ENCODE measurements at regions not wholly inside any gene's neighbourhood (a gene's known extent, or its start where the extent isn't known, plus 50 kb on each side); places are given as distances from the start of the nearest gene placed in this dataset.

DNA sequence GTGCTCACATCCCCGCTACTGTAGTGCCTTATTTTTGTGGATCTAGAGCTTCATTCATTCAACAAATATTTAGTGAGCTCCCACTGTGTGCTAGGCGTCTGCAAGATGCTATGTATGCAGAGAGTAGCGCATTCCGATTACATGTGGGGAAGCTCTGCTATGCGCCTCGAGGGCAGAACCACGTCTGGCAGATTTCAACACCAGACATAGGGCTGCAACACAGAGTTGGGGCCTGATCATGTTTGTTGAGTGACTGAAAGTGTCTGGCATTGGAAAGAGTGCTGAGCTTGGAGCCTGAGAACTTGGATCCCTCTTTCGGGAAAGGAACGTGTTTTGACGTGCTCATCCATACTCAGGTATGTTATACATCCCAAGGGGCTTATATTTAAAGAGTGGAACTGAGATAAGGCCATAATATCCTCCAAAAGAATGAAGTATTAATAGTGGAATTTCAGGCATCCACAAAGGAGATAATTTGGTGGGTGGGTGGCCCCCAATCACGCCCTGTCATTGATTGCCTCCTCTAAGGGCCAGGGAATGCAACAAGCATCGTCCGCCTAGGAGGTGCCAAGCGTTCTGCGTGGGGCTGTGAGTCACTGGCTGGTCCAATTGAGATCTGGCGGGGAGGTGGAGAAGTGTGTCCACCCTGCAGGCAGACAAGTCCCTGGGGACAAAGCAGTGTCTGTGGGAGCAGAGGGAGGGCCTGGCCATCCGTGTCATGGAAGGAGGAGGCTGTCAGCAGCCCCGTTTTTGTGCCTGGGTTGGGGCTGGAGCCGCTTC lies 62.8 kb upstream of the ZBTB40 start:
- no peak overlapping the region for H3K9ac ChIP-seq (replicated peaks in 1 of 4; ENCODE audit: extremely low read depth in 1 of 4, low read depth in 3 of 4, low read length in 3 of 4)
- no peaks in the 10 kb centered on the region for H3K79me1 ChIP-seq (ENCODE audit: low read depth, low read length)
- peak overlapping the region; percentile 26; the same call in 1 of the 2 replicates for H2BK5ac ChIP-seq (ENCODE audit: low read depth, low read length)
- H4K91ac ChIP-seq (replicated peaks; ENCODE audit: insufficient read length, low read length) = no peak overlapping the region
- no peak overlapping the region for H2AK5ac ChIP-seq (ENCODE audit: low read depth, low read length)
- peak overlapping the region; percentile 55; the same call in 1 of the 2 replicates for H2BK12ac ChIP-seq (ENCODE audit: low read depth, low read length)
- peak overlapping the region; percentile 66; the same call in 1 of the 2 replicates for H2BK20ac ChIP-seq (ENCODE audit: low read length)
- ChIA-PET CTCF (ENCODE audit: partially characterized antibody) (interaction anchor here (0.6 to 2.8 kb wide), 12 partner anchors 15 to 286 kb away, joined by 3 to 14 read pairs (median 3); no protein-coding TSS in a partner anchor), POLR2A (ENCODE audit: partially characterized antibody) (no interaction called here)
- no peak overlapping the region for H3K27ac ChIP-seq (ENCODE audit: low read depth, low read length)
- H3K4me3 ChIP-seq (ENCODE audit: extremely low read depth in 1 of 4, insufficient read depth in 2 of 4, low read depth in 3 of 4, low read length in 4 of 4) = no peak overlapping the region
- H3K4me1 ChIP-seq (replicated peaks in 1 of 4; ENCODE audit: control insufficient read depth in 3 of 4, insufficient read depth in 4 of 4, low read length in 3 of 4) = peaks cover 0 to 5% (median 2%) of the 10 kb centered on the region in 4 experiments; a peak in 2 of 7 replicates
- FAIRE-seq (no peak), DNase-seq (ENCODE audit: low read depth in 1 of 2, low spot score in 2 of 2) (no peak)
- no peaks in the 10 kb centered on the region for H3K79me2 ChIP-seq (ENCODE audit: control insufficient read depth in 1 of 2, insufficient read depth in 2 of 2, low read length in 2 of 2)
- H4K20me1 ChIP-seq (replicated peaks in 1 of 2; ENCODE audit: control insufficient read depth in 1 of 2, insufficient read depth in 2 of 2, low read length in 2 of 2) = no peaks in the 10 kb centered on the region
- H3K23me2 ChIP-seq (ENCODE audit: low read depth, low read length) = no peaks in the 10 kb centered on the region
- no peak overlapping the region for H3K23ac ChIP-seq (ENCODE audit: insufficient read length)
- no peaks in the 10 kb centered on the region for H3K9me3 ChIP-seq (ENCODE audit: insufficient read depth in 2 of 2, low read depth in 1 of 2, low read length in 1 of 2)
- WGBS, 2 experiments (ENCODE audit: extremely low coverage in 1 of 2, insufficient coverage in 1 of 2, insufficient read length in 1 of 2, insufficient replicate concordance in 2 of 2, low coverage in 1 of 2, low lambda C conversion rate in 2 of 2, missing lambda C conversion rate in 1 of 2) = 81% methylated on average over 19 of the region's 19 CpGs; no CpG with 5 or more reads in 1 of the 2 experiments
- H3K27me3 ChIP-seq (replicated peaks in 1 of 4; ENCODE audit: control insufficient read depth in 3 of 4, extremely low read depth in 1 of 4, insufficient read depth in 3 of 4, low read length in 3 of 4) = no peaks in the 10 kb centered on the region
- H3K4ac ChIP-seq (replicated peaks; ENCODE audit: insufficient read length, low read depth, low read length) = no peak overlapping the region
- no peak overlapping the region for H3K56ac ChIP-seq (replicated peaks; ENCODE audit: insufficient read length, low read depth, low read length)
- no peak overlapping the region for H2BK120ac ChIP-seq (replicated peaks; ENCODE audit: low read depth, low read length)
- H2BK15ac ChIP-seq (ENCODE audit: low read length) = no peak overlapping the region
- TF ChIP-seq, protein P1, sequence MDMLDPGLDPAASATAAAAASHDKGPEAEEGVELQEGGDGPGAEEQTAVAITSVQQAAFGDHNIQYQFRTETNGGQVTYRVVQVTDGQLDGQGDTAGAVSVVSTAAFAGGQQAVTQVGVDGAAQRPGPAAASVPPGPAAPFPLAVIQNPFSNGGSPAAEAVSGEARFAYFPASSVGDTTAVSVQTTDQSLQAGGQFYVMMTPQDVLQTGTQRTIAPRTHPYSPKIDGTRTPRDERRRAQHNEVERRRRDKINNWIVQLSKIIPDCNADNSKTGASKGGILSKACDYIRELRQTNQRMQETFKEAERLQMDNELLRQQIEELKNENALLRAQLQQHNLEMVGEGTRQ (IDR thresholded peaks at IDR 0.05; ENCODE audit: low read length) = no peak
- TF ChIP-seq SIX5 (IDR thresholded peaks at IDR 0.05; ENCODE audit: low read depth, low read length) = no peak
- no peak for TF ChIP-seq SAP30 (IDR thresholded peaks at IDR 0.05; ENCODE audit: insufficient read depth, insufficient replicate concordance, low read length)
- no peak for TF ChIP-seq SUZ12 (IDR thresholded peaks at IDR 0.05; ENCODE audit: low read length)
- TF ChIP-seq SIRT6 (IDR thresholded peaks at IDR 0.05; ENCODE audit: low read length) = no peak
- TF ChIP-seq NRF1 (IDR thresholded peaks at IDR 0.05; ENCODE audit: low read depth, low read length) = no peak
- H3K4me2 ChIP-seq (ENCODE audit: insufficient read depth in 1 of 2, low read depth in 2 of 2, low read length in 2 of 2) = no peak overlapping the region
- H3K36me3 ChIP-seq (ENCODE audit: control insufficient read depth in 2 of 4, insufficient read depth in 4 of 4, low read length in 3 of 4) = no peaks in the 10 kb centered on the region
- no peak overlapping the region for H3K14ac ChIP-seq (ENCODE audit: insufficient read length)
- no peak overlapping the region for H4K8ac ChIP-seq (ENCODE audit: extremely low read depth, insufficient read depth, low read length)
- H4K5ac ChIP-seq (ENCODE audit: insufficient read length, low read depth, low read length) = no peak overlapping the region
- no peak overlapping the region for H3K18ac ChIP-seq (ENCODE audit: extremely low read depth, low read length)
- no peak overlapping the region for H2AFZ ChIP-seq (ENCODE audit: low read length)

Measured in H1 (cell line).